CD4-positive, alpha-beta T cell treated with Interleukin-2 at 100 ng/mL for 4 hours (primary cell): ENCODE measurements at regions not wholly inside any gene's neighbourhood (a gene's known extent, or its start where the extent isn't known, plus 50 kb on each side); places are given as distances from the start of the nearest gene placed in this dataset.
"Not testable (repeated sequence)": the region's sequence is repeated elsewhere in the genome, so short reads cannot be mapped to it uniquely, and the experiment has no call there.

Experiments used
- DNase-seq: peaks from one replicate; pipeline ENCODE4 v3.0.0-alpha.2; 2020; ENCODE audit warnings: low spot score

GRCh38 chr12:8282181-8282580 lies 54.8 kb upstream of the FAM90A1 start:
- DNase-seq, result not testable (repeated sequence)

GRCh38 chr12:8285681-8286080 lies 58.3 kb upstream of the FAM90A1 start:
- not testable (repeated sequence) for DNase-seq

- DNase-seq, result not testable (repeated sequence)
Observed at GRCh38 chr12:8291764-8292163, 64.3 kb upstream of the FAM90A1 start.

GRCh38 chr12:8294662-8295061 lies 67.2 kb upstream of the FAM90A1 start:
- not testable (repeated sequence) for DNase-seq

- DNase-seq, result not testable (repeated sequence)
Observed at GRCh38 chr12:8308611-8309010, 81.2 kb upstream of the FAM90A1 start.

GRCh38 chr12:8315997-8316396 lies 88.6 kb upstream of the FAM90A1 start:
- not testable (repeated sequence) for DNase-seq

GRCh38 chr12:8317675-8318074 lies 90.3 kb upstream of the FAM90A1 start:
- not testable (repeated sequence) for DNase-seq

- peak; percentile 74 for DNase-seq
Observed at GRCh38 chr12:8320251-8320730, 92.9 kb upstream of the FAM90A1 start.

GRCh38 chr12:8320791-8321370 lies 93.5 kb upstream of the FAM90A1 start:
- DNase-seq, result not testable (repeated sequence)

GRCh38 chr12:8325145-8325839 lies 97.9 kb upstream of the FAM90A1 start:
- DNase-seq, result not testable (repeated sequence)

- DNase-seq, result not testable (repeated sequence)
Observed at GRCh38 chr12:8328835-8329234, 101.4 kb upstream of the FAM90A1 start.

GRCh38 chr12:8332373-8332772 lies 105.0 kb upstream of the FAM90A1 start:
- not testable (repeated sequence) for DNase-seq

GRCh38 chr12:8351073-8351472 lies 104.7 kb upstream of the CLEC6A start:
- DNase-seq, result not testable (repeated sequence)

GRCh38 chr12:8354741-8355140 lies 101.0 kb upstream of the CLEC6A start:
- DNase-seq, result not testable (repeated sequence)

GRCh38 chr12:8355531-8355930 lies 100.2 kb upstream of the CLEC6A start:
- not testable (repeated sequence) for DNase-seq

GRCh38 chr12:8373744-8374143 lies 82.0 kb upstream of the CLEC6A start:
- not testable (repeated sequence) for DNase-seq

GRCh38 chr12:8375122-8375521 lies 80.6 kb upstream of the CLEC6A start:
- DNase-seq, result not testable (repeated sequence)

- DNase-seq, result not testable (repeated sequence)
Observed at GRCh38 chr12:8377756-8378155, 78.0 kb upstream of the CLEC6A start.

GRCh38 chr12:8382556-8382955 lies 73.2 kb upstream of the CLEC6A start:
- DNase-seq, result not testable (repeated sequence)

GRCh38 chr12:8384686-8385085 lies 71.1 kb upstream of the CLEC6A start:
- DNase-seq, result not testable (repeated sequence)

GRCh38 chr12:8385431-8385830 lies 70.3 kb upstream of the CLEC6A start:
- not testable (repeated sequence) for DNase-seq

GRCh38 chr12:8386661-8387060 lies 69.1 kb upstream of the CLEC6A start:
- DNase-seq, result not testable (repeated sequence)

GRCh38 chr12:8389296-8389695 lies 66.5 kb upstream of the CLEC6A start:
- not testable (repeated sequence) for DNase-seq
